Keratinocyte (primary cell): ENCODE measurements at regions not wholly inside any gene's neighbourhood (a gene's known extent, or its start where the extent isn't known, plus 50 kb on each side); places are given as distances from the start of the nearest gene placed in this dataset.

Experiments used
- EZH2 ChIP-seq: IDR thresholded peaks from one replicate; pipeline ENCODE4 v1.6.1; 2012; ENCODE audit warnings: inconsistent platforms, mild to moderate bottlenecking, low read length, moderate library complexity
- TF ChIP-seq, protein P1 (sequence below), 3 experiments: IDR thresholded peaks in 1 of 3; conservative IDR thresholded peaks in 1 of 3; optimal IDR thresholded peaks in 1 of 3; 2 replicates in 2 of 3; 3 replicates in 1 of 3; pipeline versions ENCODE3 to v1.5.1; 2011; ENCODE audit warnings: low read length in 3 of 3, mild to moderate bottlenecking in 3 of 3, moderate library complexity in 2 of 3, control low read depth in 1 of 3, inconsistent platforms in 1 of 3; ENCODE audit not compliant: insufficient read depth in 2 of 3; ENCODE audit errors: extremely low read depth in 1 of 3

DNA sequence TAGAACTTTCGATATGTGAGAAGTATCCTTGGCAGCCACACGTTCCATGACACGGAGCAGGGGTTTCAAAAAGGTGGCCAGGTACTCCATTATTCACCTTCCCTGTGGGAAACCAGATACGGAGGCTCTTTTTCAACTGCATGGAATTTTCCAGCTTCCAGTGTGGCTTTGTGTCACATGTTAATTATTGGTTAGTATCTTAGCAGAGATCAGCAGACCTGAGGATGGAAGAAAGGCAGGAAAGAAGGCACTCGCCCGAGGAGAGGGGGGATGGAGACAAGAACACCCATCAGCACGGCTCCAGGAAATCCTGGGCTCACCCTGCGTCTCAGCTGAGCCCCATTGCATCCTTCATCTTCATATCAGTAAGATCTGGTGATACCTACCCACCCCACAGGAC lies 115.5 kb downstream of the PXDC1 start:
- TF ChIP-seq, protein P1, sequence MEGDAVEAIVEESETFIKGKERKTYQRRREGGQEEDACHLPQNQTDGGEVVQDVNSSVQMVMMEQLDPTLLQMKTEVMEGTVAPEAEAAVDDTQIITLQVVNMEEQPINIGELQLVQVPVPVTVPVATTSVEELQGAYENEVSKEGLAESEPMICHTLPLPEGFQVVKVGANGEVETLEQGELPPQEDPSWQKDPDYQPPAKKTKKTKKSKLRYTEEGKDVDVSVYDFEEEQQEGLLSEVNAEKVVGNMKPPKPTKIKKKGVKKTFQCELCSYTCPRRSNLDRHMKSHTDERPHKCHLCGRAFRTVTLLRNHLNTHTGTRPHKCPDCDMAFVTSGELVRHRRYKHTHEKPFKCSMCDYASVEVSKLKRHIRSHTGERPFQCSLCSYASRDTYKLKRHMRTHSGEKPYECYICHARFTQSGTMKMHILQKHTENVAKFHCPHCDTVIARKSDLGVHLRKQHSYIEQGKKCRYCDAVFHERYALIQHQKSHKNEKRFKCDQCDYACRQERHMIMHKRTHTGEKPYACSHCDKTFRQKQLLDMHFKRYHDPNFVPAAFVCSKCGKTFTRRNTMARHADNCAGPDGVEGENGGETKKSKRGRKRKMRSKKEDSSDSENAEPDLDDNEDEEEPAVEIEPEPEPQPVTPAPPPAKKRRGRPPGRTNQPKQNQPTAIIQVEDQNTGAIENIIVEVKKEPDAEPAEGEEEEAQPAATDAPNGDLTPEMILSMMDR (optimal IDR thresholded peaks at IDR 0.05 in 1 of 3, IDR thresholded peaks at IDR 0.05 in 1 of 3, conservative IDR thresholded peaks at IDR 0.05 in 1 of 3; ENCODE audit: extremely low read depth in 1 of 3, insufficient read depth in 2 of 3, low read length in 3 of 3) = no peak
- TF ChIP-seq EZH2 = no peak
